Muscle layer of colon (tissue), 2 donors: ENCODE measurements at regions not wholly inside any gene's neighbourhood (a gene's known extent, or its start where the extent isn't known, plus 50 kb on each side); places are given as distances from the start of the nearest gene placed in this dataset.

Source experiments
- H3K27ac ChIP-seq: one replicate; pipeline ENCODE4 v1.7.0; 2013; ENCODE audit warnings: low read depth, mild to moderate bottlenecking, low read length, moderate library complexity
- H3K27me3 ChIP-seq, 2 donors: one replicate each; pipeline ENCODE4 v1.7.0; 2013; ENCODE audit warnings: low read length in 2 of 2, mild to moderate bottlenecking in 2 of 2; ENCODE audit not compliant: insufficient read depth in 2 of 2, control insufficient read depth in 1 of 2
- H3K36me3 ChIP-seq: one replicate; pipeline ENCODE4 v1.7.0; 2013; ENCODE audit warnings: mild to moderate bottlenecking, low read length; ENCODE audit not compliant: insufficient read depth
- H3K4me1 ChIP-seq: one replicate; pipeline ENCODE4 v1.7.0; 2013; ENCODE audit warnings: mild to moderate bottlenecking, low read length; ENCODE audit not compliant: insufficient read depth
- H3K4me3 ChIP-seq, 2 donors: one replicate each; pipeline ENCODE4 v1.7.0; 2013; ENCODE audit warnings: low read length in 2 of 2, low read depth in 1 of 2, mild to moderate bottlenecking in 1 of 2, moderate library complexity in 1 of 2
- H3K9ac ChIP-seq: one replicate; pipeline ENCODE4 v1.7.0; 2013; ENCODE audit warnings: low read length
- H3K9me3 ChIP-seq: one replicate; pipeline ENCODE4 v1.7.0; 2013; ENCODE audit warnings: mild to moderate bottlenecking, low read length
- donor health status: abdominal sarcoma.
- donor health status: Adenocarcinoma of cecum.

DNA sequence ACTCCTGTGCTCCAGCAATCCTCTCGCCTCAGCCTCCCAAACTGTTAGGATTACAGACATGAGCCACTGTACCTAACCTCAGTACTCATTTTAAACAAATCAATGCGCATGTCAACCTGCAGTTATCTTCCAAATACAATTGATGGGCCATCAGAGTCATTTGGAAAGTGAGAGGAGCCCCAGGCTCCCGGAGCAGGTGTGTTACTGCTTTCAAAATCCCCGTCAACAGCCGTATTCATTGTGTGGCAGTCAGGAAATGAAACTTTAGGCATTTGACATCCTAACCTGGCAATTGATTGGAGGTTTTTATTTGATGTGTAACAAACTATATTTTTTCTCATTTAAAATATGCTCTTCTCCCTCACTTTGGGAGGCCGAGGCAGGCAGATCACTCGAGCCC, 623.6 kb upstream of the TENM3 start:
- Histone ChIP-seq H3K4me1 (no peaks in the 10 kb centered on the region), H3K9me3 (no peaks in the 10 kb centered on the region), H3K4me3 (no peak overlapping the region), H3K9ac (no peak overlapping the region), H3K27ac (no peak overlapping the region), H3K36me3 (no peaks in the 10 kb centered on the region), H3K27me3 (no peaks in the 10 kb centered on the region)

DNA sequence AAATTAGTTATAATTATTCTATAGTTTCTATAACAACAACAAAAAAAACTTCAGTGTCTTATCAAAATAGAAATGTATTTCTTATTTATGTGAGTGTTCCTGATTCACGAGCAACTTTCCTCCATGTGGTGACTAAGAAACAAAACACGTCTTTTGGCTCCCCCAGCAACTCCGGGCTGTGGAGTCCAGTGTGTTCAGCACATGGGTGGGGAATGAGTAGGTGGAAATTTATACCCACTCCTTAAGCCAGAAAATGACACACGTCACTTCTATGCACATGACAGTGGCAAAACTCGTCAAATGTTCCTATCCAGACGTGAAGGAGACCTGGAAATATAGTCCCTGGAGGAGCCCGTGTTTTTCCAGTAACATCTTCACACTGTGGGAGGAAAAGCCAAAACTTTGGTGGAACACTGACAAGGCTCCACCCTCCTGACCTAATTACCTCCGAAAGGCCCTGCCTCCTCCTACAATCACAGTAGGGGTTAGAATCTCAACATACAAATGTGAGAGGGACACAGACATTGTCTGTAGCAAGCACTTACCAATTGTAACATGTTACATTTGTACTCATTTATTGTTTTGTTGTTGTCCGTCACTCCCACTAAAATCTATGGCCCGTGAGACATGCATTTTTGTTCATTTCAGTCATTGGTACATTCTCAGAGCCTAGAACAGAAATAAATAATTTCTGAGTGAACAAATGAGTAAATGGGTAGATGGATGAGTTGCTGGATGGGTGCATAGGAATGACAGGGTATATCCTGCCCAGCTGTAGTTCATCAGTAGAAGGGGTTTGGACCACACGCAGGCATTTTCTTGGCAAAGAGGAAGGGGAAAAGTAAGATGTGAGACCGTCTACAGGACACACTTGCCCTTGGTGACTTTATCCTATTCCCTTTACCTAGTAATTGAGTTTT, 605.8 kb upstream of the TENM3 start:
- Histone ChIP-seq H3K36me3 (no peaks in the 10 kb centered on the region), H3K4me3 (no peak overlapping the region), H3K4me1 (no peaks in the 10 kb centered on the region), H3K9ac (no peak overlapping the region), H3K9me3 (no peaks in the 10 kb centered on the region), H3K27me3 (no peaks in the 10 kb centered on the region), H3K27ac (no peak overlapping the region)

DNA sequence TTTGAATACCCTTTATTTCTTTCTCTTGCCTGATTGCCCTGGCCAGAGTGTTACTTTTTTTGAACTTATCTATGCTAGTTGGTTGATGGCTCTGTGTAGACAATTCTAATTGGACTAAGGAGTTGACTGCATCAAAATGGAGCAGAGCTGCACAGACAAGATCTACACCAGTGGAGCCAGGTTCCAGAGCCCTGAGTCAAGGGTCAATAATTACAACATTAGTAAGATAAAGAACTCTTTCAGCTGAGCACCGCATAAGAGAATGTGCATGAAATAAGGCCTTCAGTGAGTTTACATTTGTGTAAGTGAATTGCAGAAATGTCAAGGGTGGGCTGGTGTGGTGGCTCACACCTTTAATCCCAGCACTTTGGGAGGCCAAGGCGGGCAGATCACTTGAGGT, 599.7 kb upstream of the TENM3 start:
- Histone ChIP-seq H3K27me3 (no peaks in the 10 kb centered on the region), H3K9me3 (no peaks in the 10 kb centered on the region), H3K27ac (no peak overlapping the region), H3K36me3 (no peaks in the 10 kb centered on the region), H3K9ac (no peak overlapping the region), H3K4me1 (no peaks in the 10 kb centered on the region), H3K4me3 (no peak overlapping the region)

DNA sequence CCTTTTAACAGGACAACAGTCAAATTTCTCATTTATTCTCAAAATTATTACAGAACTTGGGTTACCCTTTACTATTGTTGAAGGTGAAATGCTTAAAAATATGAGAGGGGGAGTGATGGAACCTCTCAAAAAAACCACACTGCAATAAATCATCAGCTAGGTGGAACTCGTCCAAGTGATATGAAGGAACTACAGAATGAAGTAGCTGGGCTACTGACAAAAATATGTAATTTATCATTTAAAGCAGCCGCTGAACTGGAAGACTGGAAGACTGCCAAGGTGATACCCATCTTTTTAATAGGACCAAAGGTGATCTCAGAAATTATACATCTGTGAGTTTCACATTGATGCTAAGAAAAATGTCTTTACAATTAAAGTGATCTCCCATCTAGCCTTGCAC, 597.7 kb upstream of the TENM3 start:
- no peak overlapping the region for H3K27ac ChIP-seq
- H3K9me3 ChIP-seq = no peaks in the 10 kb centered on the region
- H3K4me1 ChIP-seq = no peaks in the 10 kb centered on the region
- no peaks in the 10 kb centered on the region for H3K36me3 ChIP-seq
- no peaks in the 10 kb centered on the region for H3K27me3 ChIP-seq
- H3K4me3 ChIP-seq = no peak overlapping the region
- no peak overlapping the region for H3K9ac ChIP-seq

DNA sequence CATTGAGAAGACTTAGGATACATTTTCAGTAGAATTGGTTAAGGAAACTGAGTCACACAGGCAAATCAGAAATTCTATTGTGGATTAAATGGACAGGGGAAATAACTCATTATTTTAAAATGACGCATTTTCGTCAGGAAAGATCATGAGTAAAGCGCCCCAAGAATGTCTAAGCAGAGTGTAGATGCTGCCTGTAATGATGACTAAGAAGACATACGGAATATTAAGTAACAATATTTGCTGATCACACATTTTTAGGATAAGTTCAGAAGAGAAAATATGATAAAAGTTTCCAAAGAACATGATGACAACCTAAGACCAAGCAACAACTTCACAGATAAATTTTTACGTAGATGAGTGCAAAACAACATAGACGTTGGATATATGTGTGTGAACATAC, 596.3 kb upstream of the TENM3 start:
- Histone ChIP-seq H3K9ac (no peak overlapping the region), H3K4me3 (no peak overlapping the region), H3K27ac (no peak overlapping the region), H3K36me3 (no peaks in the 10 kb centered on the region), H3K4me1 (no peaks in the 10 kb centered on the region), H3K27me3 (no peaks in the 10 kb centered on the region), H3K9me3 (no peaks in the 10 kb centered on the region)

DNA sequence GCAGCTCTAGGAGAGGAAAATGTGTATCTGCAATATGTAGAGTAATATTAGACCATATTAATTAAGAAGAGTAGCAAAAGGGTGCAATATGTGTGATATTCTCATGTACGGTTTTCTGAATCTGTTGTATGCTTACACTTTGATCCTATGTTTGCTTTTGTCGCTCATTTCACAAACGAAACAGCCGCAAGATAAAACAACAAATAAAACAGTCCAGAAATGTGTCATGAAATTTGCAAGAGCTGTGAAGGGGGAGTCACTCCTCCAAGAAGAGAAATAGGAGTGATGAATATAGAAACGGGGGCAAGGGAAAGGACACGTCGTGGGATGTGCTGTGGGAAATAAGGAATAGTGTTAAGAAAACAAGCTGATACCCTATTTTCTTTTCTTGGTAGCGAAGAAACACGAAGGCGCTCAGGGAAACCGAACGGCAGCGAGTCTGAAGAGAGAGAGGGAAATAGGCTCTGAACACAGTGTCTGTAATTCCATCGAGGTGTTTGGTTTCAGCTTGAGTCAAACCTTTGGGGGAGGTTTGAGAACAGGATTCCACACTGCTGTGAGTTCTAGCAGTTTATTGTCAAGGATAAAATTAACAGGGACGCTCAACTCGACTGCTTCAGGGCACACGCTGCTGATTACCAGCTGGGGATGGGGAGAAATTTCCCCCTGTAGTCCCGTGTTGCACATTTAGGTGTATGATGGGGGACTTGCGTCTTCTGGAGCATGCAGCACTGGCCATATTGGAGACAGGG, 595.6 kb upstream of the TENM3 start:
- Histone ChIP-seq H3K36me3 (no peaks in the 10 kb centered on the region), H3K9ac (no peak overlapping the region), H3K27ac (no peak overlapping the region), H3K4me3 (no peak overlapping the region), H3K27me3 (no peaks in the 10 kb centered on the region), H3K4me1 (no peaks in the 10 kb centered on the region), H3K9me3 (no peaks in the 10 kb centered on the region)

GRCh38 chr4:181650033-181650825, 593.0 kb upstream of the TENM3 start:
- no peaks in the 10 kb centered on the region for H3K36me3 ChIP-seq
- H3K9me3 ChIP-seq = no peaks in the 10 kb centered on the region
- H3K27me3 ChIP-seq = no peaks in the 10 kb centered on the region
- no peak overlapping the region for H3K9ac ChIP-seq
- H3K4me3 ChIP-seq = no peak overlapping the region
- no peak overlapping the region for H3K27ac ChIP-seq
- no peaks in the 10 kb centered on the region for H3K4me1 ChIP-seq

DNA sequence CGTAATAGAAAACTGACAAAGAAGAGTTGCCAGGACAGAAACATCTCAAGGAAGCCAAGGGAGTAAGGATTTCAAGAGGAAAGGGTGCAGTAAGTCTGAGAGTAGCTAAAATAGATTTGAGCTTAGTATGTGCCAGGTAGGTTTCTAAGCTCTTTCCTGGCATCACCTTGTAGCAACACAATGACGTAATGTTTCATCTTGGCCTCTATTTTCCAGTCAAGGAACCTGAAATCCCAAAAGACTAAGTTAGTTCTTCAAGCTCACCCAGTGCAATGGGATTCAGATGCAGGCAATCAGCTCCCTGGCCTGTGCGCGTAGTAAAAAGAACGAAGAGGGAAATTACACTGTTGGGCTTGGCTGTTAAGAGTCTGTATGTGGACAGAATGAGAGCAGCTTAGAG, 586.5 kb upstream of the TENM3 start:
- Histone ChIP-seq H3K9me3 (no peaks in the 10 kb centered on the region), H3K4me1 (no peaks in the 10 kb centered on the region), H3K27me3 (no peaks in the 10 kb centered on the region), H3K4me3 (no peak overlapping the region), H3K36me3 (no peaks in the 10 kb centered on the region), H3K27ac (no peak overlapping the region), H3K9ac (no peak overlapping the region)

- no peak overlapping the region for H3K27ac ChIP-seq
Measured at GRCh38 chr4:181659202-181659601, 584.0 kb upstream of the TENM3 start.

DNA sequence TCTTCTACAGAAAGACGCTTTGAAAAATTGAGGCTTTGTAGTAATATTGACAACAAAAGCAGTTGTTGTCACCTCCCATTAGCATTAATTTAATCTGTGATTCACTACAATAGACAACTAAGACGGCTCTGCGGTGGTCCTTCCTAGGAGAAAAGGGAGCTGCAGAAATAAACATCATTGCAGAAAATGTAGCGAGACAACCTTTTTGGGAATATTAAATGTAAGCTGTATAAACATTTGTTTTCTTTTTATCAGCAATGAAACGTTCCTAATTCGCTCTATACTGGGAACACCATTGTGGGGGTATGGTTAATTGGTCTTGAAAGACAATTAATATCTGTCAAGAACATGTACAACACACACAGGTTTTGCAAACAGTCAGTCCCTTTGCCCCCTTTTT, 583.3 kb upstream of the TENM3 start:
- Histone ChIP-seq H3K4me1 (no peaks in the 10 kb centered on the region), H3K9me3 (no peaks in the 10 kb centered on the region), H3K36me3 (no peaks in the 10 kb centered on the region), H3K9ac (no peak overlapping the region), H3K27me3 (no peaks in the 10 kb centered on the region), H3K4me3 (no peak overlapping the region), H3K27ac (no peak overlapping the region)

More at GRCh38 chr4:181659202-181659601, 584.0 kb upstream of the TENM3 start:
- H3K9ac ChIP-seq = no peak overlapping the region
- no peaks in the 10 kb centered on the region for H3K27me3 ChIP-seq
- no peaks in the 10 kb centered on the region for H3K4me1 ChIP-seq
- H3K4me3 ChIP-seq = no peak overlapping the region
- H3K36me3 ChIP-seq = no peaks in the 10 kb centered on the region
- H3K9me3 ChIP-seq = no peaks in the 10 kb centered on the region

- Histone ChIP-seq H3K36me3 (no peaks in the 10 kb centered on the region), H3K27ac (no peak overlapping the region), H3K9me3 (no peaks in the 10 kb centered on the region), H3K4me1 (no peaks in the 10 kb centered on the region), H3K9ac (no peak overlapping the region), H3K4me3 (no peak overlapping the region), H3K27me3 (no peaks in the 10 kb centered on the region)
Measured at GRCh38 chr4:181661090-181661489, 582.1 kb upstream of the TENM3 start.
